PC-9 (cell line): ENCODE measurements at regions not wholly inside any gene's neighbourhood (a gene's known extent, or its start where the extent isn't known, plus 50 kb on each side); places are given as distances from the start of the nearest gene placed in this dataset.

Source experiments
- BruUV-seq: library from RNA; stranded (reverse); fragments of 400-500 nt; replicated peaks from 2 replicates; lab custom pipeline; 2021; lab: Mats Ljungman, UMichigan
- CTCF ChIA-PET: fragments of 300-600 bp; sonication (Branson Sonifier 250); formaldehyde crosslinking; loops from one replicate; lab custom pipeline; 2022; ENCODE audit warnings: antibody characterized with exemption; lab: Charles Lee
- POLR2A ChIA-PET: fragments of 300-600 bp; sonication (Branson Sonifier 250); formaldehyde crosslinking; loops from one replicate; lab custom pipeline; 2022; ENCODE audit warnings: antibody characterized with exemption; ENCODE audit not compliant: unreplicated experiment; lab: Charles Lee
- DNase-seq, 2 experiments: peaks; one replicate each; pipeline versions ENCODE4 v3.0.0 to v3.0.0-alpha.2; 2015 to 2022; ENCODE audit warnings: mixed read lengths in 1 of 2
- H2AFZ ChIP-seq: fragments of 200-600 bp; sonication (generic); 2 replicates; pipeline ENCODE4 v1.8.1; 2017; ENCODE audit warnings: antibody characterized with exemption
- H3F3A ChIP-seq: fragments of 200-600 bp; sonication (generic); 2 replicates; pipeline ENCODE4 v1.8.1; 2017; ENCODE audit warnings: antibody characterized with exemption, mild to moderate bottlenecking, low read depth; ENCODE audit not compliant: insufficient read depth
- H3K27ac ChIP-seq: fragments of 200-600 bp; sonication (generic); 2 replicates; pipeline ENCODE4 v1.6.1; 2016; ENCODE audit warnings: mixed run types
- H3K27me3 ChIP-seq: fragments of 200-600 bp; sonication (generic); 2 replicates; pipeline ENCODE4 v1.6.1; 2016; ENCODE audit warnings: low read depth, mixed run types; ENCODE audit not compliant: insufficient read depth
- H3K36me3 ChIP-seq: fragments of 200-600 bp; sonication (generic); 2 replicates; pipeline ENCODE4 v1.6.1; 2016; ENCODE audit warnings: low read depth, mixed run types
- H3K4me1 ChIP-seq: fragments of 200-600 bp; sonication (generic); replicated peaks from 2 replicates; pipeline ENCODE4 v1.6.1; 2016; ENCODE audit warnings: mixed run types; ENCODE audit not compliant: insufficient read depth
- H3K4me2 ChIP-seq: fragments of 200-600 bp; sonication (generic); 2 replicates; pipeline ENCODE4 v1.6.1; 2017; ENCODE audit warnings: mixed run types
- H3K4me3 ChIP-seq: fragments of 200-600 bp; sonication (generic); 2 replicates; pipeline ENCODE4 v1.6.1; 2016; ENCODE audit warnings: mixed run types
- H3K79me2 ChIP-seq: fragments of 200-600 bp; sonication (generic); 2 replicates; pipeline ENCODE4 v1.6.1; 2017; ENCODE audit warnings: low read depth, mixed run types
- H3K9me2 ChIP-seq: fragments of 200-600 bp; sonication (generic); 2 replicates; pipeline ENCODE4 v1.8.1; 2017; ENCODE audit warnings: mild to moderate bottlenecking; ENCODE audit not compliant: insufficient read depth
- H3K9me3 ChIP-seq: fragments of 200-600 bp; sonication (generic); 2 replicates; pipeline ENCODE4 v1.8.1; 2016; ENCODE audit warnings: low read depth; ENCODE audit not compliant: insufficient read depth
- H4K20me1 ChIP-seq: fragments of 200-600 bp; sonication (generic); 2 replicates; pipeline ENCODE4 v1.8.1; 2017; ENCODE audit not compliant: insufficient read depth
- CTCF ChIP-seq: fragments of 200-600 bp; sonication (generic); conservative IDR thresholded peaks from 2 replicates; pipeline ENCODE4 v1.6.1; 2017; ENCODE audit warnings: mixed run types, antibody characterized with exemption, mild to moderate bottlenecking, moderate library complexity
- EZH2 ChIP-seq: fragments of 200-600 bp; sonication (generic); IDR thresholded peaks from 2 replicates; pipeline ENCODE4 v1.8.0; 2017; ENCODE audit warnings: antibody characterized with exemption, low read depth
- intact Hi-C: fragments of 100-400 bp; cut with micrococcal nuclease; formaldehyde crosslinking; loops from one replicate; pipeline ENCODE4 v1.10.0; 2022; ENCODE audit not compliant: unreplicated experiment

- intact Hi-C loops: no loop called here
- H3K9me3 ChIP-seq: no peaks in the 10 kb centered on the region
- H3F3A ChIP-seq: no peaks in the 10 kb centered on the region
- H3K36me3 ChIP-seq: no peaks in the 10 kb centered on the region
- ChIA-PET POLR2A (no interaction called here), CTCF (no interaction called here)
- H3K27me3 ChIP-seq: peaks cover 13% of the 10 kb centered on the region
- DNase-seq: no peak
- no peak overlapping the region for H3K4me3 ChIP-seq
- no peak overlapping the region for H3K27ac ChIP-seq
- no peaks in the 10 kb centered on the region for H3K9me2 ChIP-seq
- no peak for TF ChIP-seq CTCF
- no peak for TF ChIP-seq EZH2
- no peaks in the 10 kb centered on the region for H4K20me1 ChIP-seq
- H3K4me1 ChIP-seq: no peaks in the 10 kb centered on the region
- BruUV-seq: no TSS peak
- H3K79me2 ChIP-seq: no peaks in the 10 kb centered on the region
- H2AFZ ChIP-seq: no peak overlapping the region
- no peak overlapping the region for H3K4me2 ChIP-seq
Observed at GRCh38 chr6:164072240-164072666, 657.7 kb downstream of the QKI start.

GRCh38 chr6:164069350-164069990, 655.0 kb downstream of the QKI start:
- Histone ChIP-seq H3K9me2 (no peaks in the 10 kb centered on the region), H3F3A (no peaks in the 10 kb centered on the region), H2AFZ (no peak overlapping the region), H3K79me2 (no peaks in the 10 kb centered on the region), H3K36me3 (no peaks in the 10 kb centered on the region), H3K4me3 (no peak overlapping the region), H3K4me2 (no peak overlapping the region), H3K4me1 (no peaks in the 10 kb centered on the region), H3K27ac (no peak overlapping the region), H3K27me3 (peaks cover 24% of the 10 kb centered on the region), H3K9me3 (no peaks in the 10 kb centered on the region), H4K20me1 (no peaks in the 10 kb centered on the region; the same call in 1 of the 2 replicates)
- POLR2A ChIA-PET: no interaction called here
- no peak for DNase-seq
- BruUV-seq: no TSS peak
- TF ChIP-seq EZH2 (no peak), CTCF (no peak)
- intact Hi-C loops: no loop called here
- CTCF ChIA-PET: no interaction called here

GRCh38 chr6:164068527-164068926, 654.0 kb downstream of the QKI start:
- no peak for DNase-seq
- no peaks in the 10 kb centered on the region for H3F3A ChIP-seq
- H3K4me2 ChIP-seq: no peak overlapping the region
- H4K20me1 ChIP-seq: no peaks in the 10 kb centered on the region; the same call in 1 of the 2 replicates
- peaks cover 24% of the 10 kb centered on the region for H3K27me3 ChIP-seq
- TF ChIP-seq CTCF (no peak), EZH2 (no peak)
- ChIA-PET CTCF (no interaction called here), POLR2A (no interaction called here)
- no peaks in the 10 kb centered on the region for H3K79me2 ChIP-seq
- H3K9me2 ChIP-seq: no peaks in the 10 kb centered on the region
- no peak overlapping the region for H2AFZ ChIP-seq
- intact Hi-C loops: no loop called here
- no peaks in the 10 kb centered on the region for H3K4me1 ChIP-seq
- H3K27ac ChIP-seq: no peak overlapping the region
- no peaks in the 10 kb centered on the region for H3K9me3 ChIP-seq
- no peaks in the 10 kb centered on the region for H3K36me3 ChIP-seq
- H3K4me3 ChIP-seq: no peak overlapping the region
- BruUV-seq: no TSS peak
